ENCODE measurements at regions not wholly inside any gene's neighbourhood (a gene's known extent, or its start where the extent isn't known, plus 50 kb on each side); places are given as distances from the start of the nearest gene placed in this dataset.

DNA sequence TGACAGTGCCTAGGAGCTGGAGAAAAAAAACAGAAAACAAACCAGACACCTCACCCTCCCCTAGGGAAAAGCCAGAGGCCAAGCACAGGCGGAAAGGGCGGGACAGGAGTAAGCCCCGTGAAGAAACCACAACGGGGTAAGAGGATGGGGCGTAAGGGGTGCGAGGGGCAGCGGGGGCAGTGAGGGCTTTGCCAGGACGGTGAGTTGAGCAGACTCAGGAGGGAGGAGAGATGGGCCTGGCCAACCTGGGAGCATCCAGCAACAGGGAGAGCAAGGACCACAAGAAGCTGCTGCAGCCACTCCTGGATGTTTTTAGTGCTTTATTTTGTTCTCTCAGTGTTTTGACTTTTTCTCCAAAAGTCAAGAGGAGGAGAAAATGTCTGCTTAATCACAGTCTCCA, 114.1 kb upstream of the SOX1 start:
- Histone ChIP-seq H3K27me3 (no peaks in the 10 kb centered on the region), H3K4me3 (no peak overlapping the region), H3K9me3 (no peaks in the 10 kb centered on the region), H3K27ac (no peak overlapping the region), H3K36me3 (no peaks in the 10 kb centered on the region), H3K4me1 (no peaks in the 10 kb centered on the region)
- in situ Hi-C loops (cut with MboI; ENCODE audit: low sequenced_read_pairs in 4 of 4): no loop called here
- TF ChIP-seq, protein P1, sequence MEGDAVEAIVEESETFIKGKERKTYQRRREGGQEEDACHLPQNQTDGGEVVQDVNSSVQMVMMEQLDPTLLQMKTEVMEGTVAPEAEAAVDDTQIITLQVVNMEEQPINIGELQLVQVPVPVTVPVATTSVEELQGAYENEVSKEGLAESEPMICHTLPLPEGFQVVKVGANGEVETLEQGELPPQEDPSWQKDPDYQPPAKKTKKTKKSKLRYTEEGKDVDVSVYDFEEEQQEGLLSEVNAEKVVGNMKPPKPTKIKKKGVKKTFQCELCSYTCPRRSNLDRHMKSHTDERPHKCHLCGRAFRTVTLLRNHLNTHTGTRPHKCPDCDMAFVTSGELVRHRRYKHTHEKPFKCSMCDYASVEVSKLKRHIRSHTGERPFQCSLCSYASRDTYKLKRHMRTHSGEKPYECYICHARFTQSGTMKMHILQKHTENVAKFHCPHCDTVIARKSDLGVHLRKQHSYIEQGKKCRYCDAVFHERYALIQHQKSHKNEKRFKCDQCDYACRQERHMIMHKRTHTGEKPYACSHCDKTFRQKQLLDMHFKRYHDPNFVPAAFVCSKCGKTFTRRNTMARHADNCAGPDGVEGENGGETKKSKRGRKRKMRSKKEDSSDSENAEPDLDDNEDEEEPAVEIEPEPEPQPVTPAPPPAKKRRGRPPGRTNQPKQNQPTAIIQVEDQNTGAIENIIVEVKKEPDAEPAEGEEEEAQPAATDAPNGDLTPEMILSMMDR (IDR thresholded peaks at IDR 0.05 in 4 of 5, conservative IDR thresholded peaks at IDR 0.05 in 1 of 5): no peak
- TF ChIP-seq POLR2A (IDR thresholded peaks at IDR 0.05): no peak
- DNase-seq (no peak), ATAC-seq (no peak)
- intact Hi-C loops (cut with DNase I; ENCODE audit: low total_unique reads): no loop called here

DNA sequence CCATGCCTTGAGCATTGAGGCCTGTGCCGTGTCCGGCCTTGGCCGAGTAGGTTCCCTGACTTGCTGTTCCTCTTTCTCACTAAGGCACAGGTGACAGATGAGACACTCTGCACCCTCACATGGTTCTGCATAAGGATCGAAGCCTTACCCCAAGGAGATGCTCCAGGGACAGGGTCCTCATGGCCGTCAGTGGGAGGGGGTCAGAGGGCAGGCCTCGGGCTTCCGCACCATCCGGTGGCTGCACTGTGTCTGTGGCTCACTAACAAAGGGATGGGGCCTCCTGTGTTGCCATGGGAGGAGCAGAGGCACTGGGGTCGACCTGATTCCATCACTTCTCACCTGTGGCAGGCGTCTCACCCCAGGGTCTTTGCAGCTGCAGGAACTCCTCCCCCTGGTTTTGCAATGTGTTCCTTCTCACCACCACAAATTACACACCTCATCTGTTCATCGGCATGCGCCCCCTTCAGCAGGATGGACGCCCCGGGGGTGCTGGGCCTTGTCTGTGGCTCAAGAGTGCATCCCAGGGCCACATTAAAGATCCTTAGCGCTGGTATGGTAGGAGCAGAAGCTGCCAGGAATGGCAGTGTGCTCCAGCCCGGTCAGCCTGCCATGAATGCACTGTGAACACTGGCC, 113.3 kb upstream of the SOX1 start:
- TF ChIP-seq, protein P1 (IDR thresholded peaks at IDR 0.05 in 4 of 5, conservative IDR thresholded peaks at IDR 0.05 in 1 of 5): no peak
- TF ChIP-seq POLR2A (IDR thresholded peaks at IDR 0.05): no peak
- H3K27ac ChIP-seq: no peak overlapping the region
- H3K9me3 ChIP-seq: no peaks in the 10 kb centered on the region
- no peaks in the 10 kb centered on the region for H3K4me1 ChIP-seq
- no peak overlapping the region for H3K4me3 ChIP-seq
- H3K36me3 ChIP-seq: no peaks in the 10 kb centered on the region
- H3K27me3 ChIP-seq: no peaks in the 10 kb centered on the region
- in situ Hi-C loops (cut with MboI; ENCODE audit: low sequenced_read_pairs in 4 of 4) (no loop called here), intact Hi-C loops (cut with DNase I; ENCODE audit: low total_unique reads) (no loop called here)
- ATAC-seq (no peak), DNase-seq (no peak)

DNA sequence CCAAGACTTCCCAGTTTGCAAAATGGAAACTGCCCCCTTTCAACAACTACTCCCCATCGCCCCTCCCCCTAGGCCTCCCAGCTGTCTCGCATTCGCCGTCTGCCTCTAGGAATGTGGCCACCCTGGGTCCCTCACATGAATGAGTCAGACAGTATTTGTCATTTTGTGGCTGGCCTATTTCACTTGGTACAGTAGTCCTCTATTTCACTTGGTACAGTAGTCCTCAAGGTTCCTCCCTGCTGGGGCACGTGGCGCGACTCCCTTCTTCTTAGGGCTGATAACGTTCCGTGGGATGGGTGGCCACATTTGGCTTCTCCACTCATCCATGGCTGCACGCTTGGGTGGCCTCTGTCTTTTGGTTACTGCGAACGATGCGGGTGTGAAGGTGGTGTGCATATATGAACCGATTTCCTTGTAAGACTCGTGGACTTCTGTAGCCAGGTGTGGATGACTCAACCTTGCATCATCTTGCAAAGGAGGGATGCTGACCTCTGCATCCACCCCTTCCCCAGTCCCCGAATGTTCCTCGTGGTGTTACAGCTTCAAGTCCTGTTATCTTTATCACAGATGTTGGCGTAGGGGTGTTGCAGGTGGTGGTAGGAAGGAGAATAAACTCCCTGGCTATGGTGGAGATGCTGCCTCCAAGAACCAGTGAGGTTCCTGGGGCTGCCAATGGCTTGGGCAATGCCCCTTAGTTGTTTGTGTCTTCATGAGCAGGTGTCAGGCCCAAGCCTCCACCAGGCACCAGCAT, 112.1 kb upstream of the SOX1 start:
- ATAC-seq: no peak

DNA sequence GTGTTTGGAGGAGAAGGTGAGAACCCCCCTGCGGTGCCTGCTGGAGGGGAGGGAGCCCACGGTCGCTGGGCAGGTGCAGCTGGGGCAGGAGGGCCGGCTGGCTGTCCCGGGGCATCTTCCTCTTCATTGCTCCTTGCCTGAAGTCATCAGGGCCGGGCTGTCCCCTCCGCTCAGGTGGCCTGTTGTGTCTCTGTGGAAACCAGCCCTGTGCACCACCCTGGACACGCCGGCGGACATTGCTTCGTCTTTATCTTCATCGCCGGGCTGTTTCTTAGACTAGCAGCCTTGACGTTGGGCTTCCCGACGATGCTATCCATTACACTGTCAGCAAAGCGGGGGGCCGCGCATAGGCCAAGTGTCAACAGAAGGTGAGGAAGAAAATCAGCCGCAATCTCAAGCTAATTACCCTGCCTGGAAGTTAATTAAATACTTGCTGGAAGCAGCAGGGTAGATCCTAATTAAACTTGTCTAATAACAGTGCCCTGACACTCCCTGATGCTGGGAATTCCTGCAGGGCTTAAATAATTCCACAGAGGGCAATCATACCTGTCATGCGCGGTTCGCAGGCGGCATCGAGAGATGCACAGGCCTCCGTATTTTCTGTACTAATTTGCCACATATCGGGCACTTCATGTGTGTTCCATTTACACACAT, 111.4 kb upstream of the SOX1 start:
- Histone ChIP-seq H3K27ac (no peak overlapping the region), H3K27me3 (no peaks in the 10 kb centered on the region), H3K4me3 (no peak overlapping the region), H3K4me1 (no peaks in the 10 kb centered on the region), H3K9me3 (no peaks in the 10 kb centered on the region), H3K36me3 (no peaks in the 10 kb centered on the region)
- ATAC-seq (no peak), DNase-seq (no peak)
- TF ChIP-seq, protein P1 (IDR thresholded peaks at IDR 0.05 in 4 of 5, conservative IDR thresholded peaks at IDR 0.05 in 1 of 5): no peak
- TF ChIP-seq POLR2A (IDR thresholded peaks at IDR 0.05): no peak
- in situ Hi-C loops (cut with MboI; ENCODE audit: low sequenced_read_pairs in 4 of 4): no loop called here
- intact Hi-C loops (cut with DNase I; ENCODE audit: low total_unique reads): no loop called here

More for the DNA sequence above, 112.1 kb upstream of the SOX1 start:
- Histone ChIP-seq H3K27ac (no peak overlapping the region), H3K27me3 (no peaks in the 10 kb centered on the region), H3K9me3 (no peaks in the 10 kb centered on the region), H3K36me3 (no peaks in the 10 kb centered on the region), H3K4me3 (no peak overlapping the region), H3K4me1 (no peaks in the 10 kb centered on the region)
- in situ Hi-C loops (cut with MboI; ENCODE audit: low sequenced_read_pairs in 4 of 4) (no loop called here), intact Hi-C loops (cut with DNase I; ENCODE audit: low total_unique reads) (no loop called here)
- no peak for TF ChIP-seq POLR2A (IDR thresholded peaks at IDR 0.05)
- TF ChIP-seq, protein P1 (IDR thresholded peaks at IDR 0.05 in 4 of 5, conservative IDR thresholded peaks at IDR 0.05 in 1 of 5): no peak
- DNase-seq: no peak

All from gastrocnemius medialis (tissue), 4 donors.